SK-N-SH treated with all-trans-retinoic acid at 6 μM for 48 hours (cell line): ENCODE measurements at regions not wholly inside any gene's neighbourhood (a gene's known extent, or its start where the extent isn't known, plus 50 kb on each side); places are given as distances from the start of the nearest gene placed in this dataset.

Source experiments
- ATAC-seq: fragments of 200-7000 bp; cut with Tn5 transposase; 3 replicates; pipeline ENCODE4 v1.9.1; 2020; ENCODE audit warnings: mild to moderate bottlenecking, moderate library complexity
- ARNTL ChIP-seq: fragments of 450-650 bp; formaldehyde crosslinking; IDR thresholded peaks from 2 replicates; pipeline ENCODE4 v1.5.0; 2020; ENCODE audit warnings: low read depth, mild to moderate bottlenecking, moderate library complexity, borderline replicate concordance
- BACH2 ChIP-seq: fragments of 250-450 bp; sonication (Bioruptor Pico); IDR thresholded peaks from 2 replicates; pipeline ENCODE4 v1.9.0; 2021; ENCODE audit warnings: mild to moderate bottlenecking, borderline replicate concordance
- CREB5 ChIP-seq: fragments of 250-450 bp; sonication (Bioruptor Pico); IDR thresholded peaks from 2 replicates; pipeline ENCODE4 v1.5.1; 2020; ENCODE audit warnings: low read depth, mild to moderate bottlenecking, moderate library complexity
- CSDC2 ChIP-seq: fragments of 250-450 bp; sonication (Bioruptor Pico); IDR thresholded peaks from 2 replicates; pipeline ENCODE4 v1.5.0; 2020; ENCODE audit warnings: mild to moderate bottlenecking, moderate library complexity
- CSRNP3 ChIP-seq: fragments of 250-450 bp; sonication (Bioruptor Pico); IDR thresholded peaks from 2 replicates; pipeline ENCODE4 v1.5.1; 2021; ENCODE audit warnings: mild to moderate bottlenecking, moderate library complexity
- ESRRG ChIP-seq: fragments of 250-450 bp; sonication (Bioruptor Pico); IDR thresholded peaks from 2 replicates; pipeline ENCODE4 v1.6.1; 2021; ENCODE audit warnings: mild to moderate bottlenecking
- GLIS3 ChIP-seq: fragments of 250-450 bp; sonication (Bioruptor Pico); IDR thresholded peaks from 2 replicates; pipeline ENCODE4 v1.5.0; 2020; ENCODE audit warnings: mild to moderate bottlenecking, moderate library complexity
- ISL1 ChIP-seq: fragments of 250-450 bp; sonication (Bioruptor Pico); IDR thresholded peaks from 2 replicates; pipeline ENCODE4 v2.1.2; 2022; ENCODE audit warnings: mild to moderate bottlenecking, moderate library complexity
- OSR1 ChIP-seq: fragments of 250-450 bp; sonication (Bioruptor Pico); IDR thresholded peaks from 2 replicates; pipeline ENCODE4 v1.8.0; 2022; ENCODE audit warnings: moderate library complexity, mild to moderate bottlenecking, inconsistent platforms
- PATZ1 ChIP-seq: fragments of 250-450 bp; sonication (Bioruptor Pico); IDR thresholded peaks from 2 replicates; pipeline ENCODE4 v1.8.0; 2020; ENCODE audit warnings: mild to moderate bottlenecking, moderate library complexity, borderline replicate concordance
- POU6F1 ChIP-seq: fragments of 250-450 bp; sonication (Bioruptor Pico); IDR thresholded peaks from 2 replicates; pipeline ENCODE4 v1.8.0; 2021; ENCODE audit warnings: low read depth, mild to moderate bottlenecking, moderate library complexity, borderline replicate concordance
- RARB ChIP-seq: fragments of 250-450 bp; sonication (Bioruptor Pico); IDR thresholded peaks from 2 replicates; pipeline ENCODE4 v1.8.0; 2021; ENCODE audit warnings: mild to moderate bottlenecking, moderate library complexity
- TCF4 ChIP-seq: fragments of 250-450 bp; sonication (Bioruptor Pico); IDR thresholded peaks from 2 replicates; pipeline ENCODE4 v1.8.0; 2021; ENCODE audit warnings: mild to moderate bottlenecking, moderate library complexity, borderline replicate concordance
- TOX ChIP-seq: fragments of 250-450 bp; sonication (Bioruptor Pico); IDR thresholded peaks from 2 replicates; pipeline ENCODE4 v1.8.0; 2021; ENCODE audit warnings: mild to moderate bottlenecking, moderate library complexity, borderline replicate concordance
- TSHZ2 ChIP-seq: fragments of 250-450 bp; sonication (Bioruptor Pico); IDR thresholded peaks from 2 replicates; pipeline ENCODE4 v1.5.0; 2020; ENCODE audit warnings: mild to moderate bottlenecking, moderate library complexity
- ZFP3 ChIP-seq: fragments of 250-450 bp; sonication (Bioruptor Pico); IDR thresholded peaks from 2 replicates; pipeline ENCODE4 v1.5.0; 2020; ENCODE audit warnings: mild to moderate bottlenecking, moderate library complexity
- ZNF565 ChIP-seq: fragments of 450-650 bp; formaldehyde crosslinking; conservative IDR thresholded peaks from 2 replicates; pipeline ENCODE4 v1.5.0; 2020; ENCODE audit warnings: low read depth, mild to moderate bottlenecking, moderate library complexity
- ZNF8 ChIP-seq: fragments of 450-650 bp; formaldehyde crosslinking; IDR thresholded peaks from 2 replicates; pipeline ENCODE4 v1.5.0; 2020; ENCODE audit warnings: mild to moderate bottlenecking, moderate library complexity

GRCh38 chr2:120524174-120524573, 178.2 kb downstream of the INHBB start (continued):
- TF ChIP-seq POU6F1 (CRISPR knock-in tag), result no peak
- TF ChIP-seq, all 23 proteins: peak for 0

GRCh38 chr2:120525056-120526046, 179.4 kb downstream of the INHBB start:
- no peak for ATAC-seq
- TF ChIP-seq CSDC2 (no peak), BACH2 (no peak), ESRRG (CRISPR knock-in tag) (no peak), ZNF8 (CRISPR knock-in tag) (no peak), ARNTL (CRISPR knock-in tag) (no peak), CREB5 (CRISPR knock-in tag) (no peak)

- no peak for ATAC-seq
- TF ChIP-seq TCF4 (CRISPR knock-in tag) (no peak), ZNF565 (no peak), ZFP3 (CRISPR knock-in tag) (no peak), CSRNP3 (no peak), CSDC2 (no peak), OSR1 (CRISPR knock-in tag) (no peak), PATZ1 (CRISPR knock-in tag) (no peak), ISL1 (no peak), TOX (no peak), ESRRG (CRISPR knock-in tag) (no peak), POU6F1 (CRISPR knock-in tag) (no peak), TSHZ2 (CRISPR knock-in tag) (no peak), RARB (CRISPR knock-in tag) (no peak), GLIS3 (CRISPR knock-in tag) (no peak), BACH2 (no peak)
These were observed 180.2 kb downstream of the INHBB start for GRCh38 chr2:120526047-120526562.
